ENCODE measurements at regions not wholly inside any gene's neighbourhood (a gene's known extent, or its start where the extent isn't known, plus 50 kb on each side); places are given as distances from the start of the nearest gene placed in this dataset.

- Histone ChIP-seq H3K9me3 (ENCODE audit: low read depth) (no peaks in the 10 kb centered on the region), H3K27me3 (no peaks in the 10 kb centered on the region), H3K4me3 (no peak overlapping the region), H3K27ac (no peak overlapping the region), H3K36me3 (no peaks in the 10 kb centered on the region), H3K4me1 (ENCODE audit: low read depth) (no peaks in the 10 kb centered on the region)
- TF ChIP-seq CTCF (IDR thresholded peaks at IDR 0.05; ENCODE audit: low read depth, low read length) = no peak
- peak in 1 of 2 donors; percentile 24 for DNase-seq (ENCODE audit: low read depth in 1 of 2, low spot score in 1 of 2)
Measured at GRCh38 chr9:108207561-108208165, 648.1 kb downstream of the ACTL7B start.

GRCh38 chr9:108205276-108205675 is 650.5 kb downstream of the ACTL7B start:
- no peak overlapping the region for H3K4me3 ChIP-seq

GRCh38 chr9:108197899-108198298 is 657.9 kb downstream of the ACTL7B start:
- TF ChIP-seq CTCF (IDR thresholded peaks at IDR 0.05; ENCODE audit: low read depth, low read length) = no peak
- no peaks in the 10 kb centered on the region for H3K4me1 ChIP-seq (ENCODE audit: low read depth)

More at GRCh38 chr9:108205276-108205675, 650.5 kb downstream of the ACTL7B start:
- Histone ChIP-seq H3K27ac (no peak overlapping the region), H3K4me1 (ENCODE audit: low read depth) (no peaks in the 10 kb centered on the region), H3K27me3 (no peaks in the 10 kb centered on the region), H3K9me3 (ENCODE audit: low read depth) (no peaks in the 10 kb centered on the region), H3K36me3 (no peaks in the 10 kb centered on the region)
- no peak for DNase-seq (ENCODE audit: low read depth in 1 of 2, low spot score in 1 of 2)
- TF ChIP-seq CTCF (IDR thresholded peaks at IDR 0.05; ENCODE audit: low read depth, low read length) = no peak

GRCh38 chr9:108197008-108197365 is 658.8 kb downstream of the ACTL7B start:
- DNase-seq (ENCODE audit: low read depth in 1 of 2, low spot score in 1 of 2) = no peak
- no peak for TF ChIP-seq CTCF (IDR thresholded peaks at IDR 0.05; ENCODE audit: low read depth, low read length)
- no peaks in the 10 kb centered on the region for H3K27me3 ChIP-seq
- no peaks in the 10 kb centered on the region for H3K4me1 ChIP-seq (ENCODE audit: low read depth)
- H3K27ac ChIP-seq = no peak overlapping the region
- H3K9me3 ChIP-seq (ENCODE audit: low read depth) = no peaks in the 10 kb centered on the region
- no peaks in the 10 kb centered on the region for H3K36me3 ChIP-seq
- H3K4me3 ChIP-seq = no peak overlapping the region

More at GRCh38 chr9:108197899-108198298, 657.9 kb downstream of the ACTL7B start:
- Histone ChIP-seq H3K36me3 (no peaks in the 10 kb centered on the region), H3K27ac (no peak overlapping the region), H3K27me3 (no peaks in the 10 kb centered on the region), H3K9me3 (ENCODE audit: low read depth) (no peaks in the 10 kb centered on the region), H3K4me3 (no peak overlapping the region)
- no peak for DNase-seq (ENCODE audit: low read depth in 1 of 2, low spot score in 1 of 2)

- TF ChIP-seq CTCF (IDR thresholded peaks at IDR 0.05; ENCODE audit: low read depth, low read length) = no peak
- H3K27me3 ChIP-seq = no peaks in the 10 kb centered on the region
- no peak overlapping the region for H3K27ac ChIP-seq
- H3K9me3 ChIP-seq (ENCODE audit: low read depth) = no peaks in the 10 kb centered on the region
- no peaks in the 10 kb centered on the region for H3K4me1 ChIP-seq (ENCODE audit: low read depth)
- H3K36me3 ChIP-seq = no peaks in the 10 kb centered on the region
- H3K4me3 ChIP-seq = no peak overlapping the region
- DNase-seq (ENCODE audit: low read depth in 1 of 2, low spot score in 1 of 2) = no peak
Measured at GRCh38 chr9:108196332-108197007, 659.3 kb downstream of the ACTL7B start.
